ENCODE measurements at regions not wholly inside any gene's neighbourhood (a gene's known extent, or its start where the extent isn't known, plus 50 kb on each side); places are given as distances from the start of the nearest gene placed in this dataset.

DNA sequence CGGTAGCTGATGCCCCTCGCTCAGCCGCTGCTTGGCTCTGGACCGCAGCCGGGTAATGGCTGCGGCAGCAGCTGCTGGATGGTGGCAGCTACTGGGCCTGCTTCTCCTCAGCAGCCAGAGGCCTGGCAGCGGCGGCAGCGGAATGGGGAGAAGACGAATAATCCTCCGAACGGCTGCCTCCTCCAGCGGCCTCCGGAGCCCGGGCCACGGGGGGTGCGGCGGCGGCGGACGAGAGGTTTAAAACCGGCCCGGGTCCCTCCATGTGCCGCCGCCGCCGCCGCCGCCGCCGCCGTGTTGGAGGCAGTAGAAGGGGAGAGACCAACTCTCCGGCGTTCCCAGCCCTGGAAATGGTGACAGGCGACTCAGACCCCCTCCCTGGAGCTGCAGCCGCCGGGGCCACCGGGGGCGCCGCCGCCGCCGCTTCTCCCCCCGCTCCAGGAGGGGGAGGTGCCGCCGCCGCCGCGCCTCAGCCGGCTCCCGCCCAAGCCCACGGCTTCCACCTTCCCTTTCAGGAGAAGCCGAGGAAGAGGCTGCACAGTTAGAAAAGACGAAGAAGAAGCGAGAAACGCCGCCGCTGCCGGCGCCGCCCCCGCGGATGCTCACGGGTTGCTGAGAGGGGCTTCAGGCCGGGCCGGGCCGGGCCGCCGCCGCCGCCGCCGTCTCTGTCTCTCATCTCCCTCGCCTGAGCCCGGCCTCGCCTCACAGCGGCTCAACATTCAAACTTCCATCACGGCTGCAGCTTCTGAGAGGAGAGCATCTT, 118.4 kb upstream of the PRSS3 start:
- peak overlapping the region; percentile 70 for H3K4me3 Mint-ChIP-seq (ENCODE audit: low read depth, unreplicated experiment)
- H3K27ac Mint-ChIP-seq (ENCODE audit: unreplicated experiment): no peak overlapping the region
- H3K27me3 Mint-ChIP-seq (ENCODE audit: unreplicated experiment): peaks cover 65% of the 10 kb centered on the region
- no peaks in the 10 kb centered on the region for H3K36me3 Mint-ChIP-seq (ENCODE audit: insufficient read depth, unreplicated experiment)
- TF ChIP-seq, protein P1, sequence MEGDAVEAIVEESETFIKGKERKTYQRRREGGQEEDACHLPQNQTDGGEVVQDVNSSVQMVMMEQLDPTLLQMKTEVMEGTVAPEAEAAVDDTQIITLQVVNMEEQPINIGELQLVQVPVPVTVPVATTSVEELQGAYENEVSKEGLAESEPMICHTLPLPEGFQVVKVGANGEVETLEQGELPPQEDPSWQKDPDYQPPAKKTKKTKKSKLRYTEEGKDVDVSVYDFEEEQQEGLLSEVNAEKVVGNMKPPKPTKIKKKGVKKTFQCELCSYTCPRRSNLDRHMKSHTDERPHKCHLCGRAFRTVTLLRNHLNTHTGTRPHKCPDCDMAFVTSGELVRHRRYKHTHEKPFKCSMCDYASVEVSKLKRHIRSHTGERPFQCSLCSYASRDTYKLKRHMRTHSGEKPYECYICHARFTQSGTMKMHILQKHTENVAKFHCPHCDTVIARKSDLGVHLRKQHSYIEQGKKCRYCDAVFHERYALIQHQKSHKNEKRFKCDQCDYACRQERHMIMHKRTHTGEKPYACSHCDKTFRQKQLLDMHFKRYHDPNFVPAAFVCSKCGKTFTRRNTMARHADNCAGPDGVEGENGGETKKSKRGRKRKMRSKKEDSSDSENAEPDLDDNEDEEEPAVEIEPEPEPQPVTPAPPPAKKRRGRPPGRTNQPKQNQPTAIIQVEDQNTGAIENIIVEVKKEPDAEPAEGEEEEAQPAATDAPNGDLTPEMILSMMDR (IDR thresholded peaks at IDR 0.05; ENCODE audit: unreplicated experiment): no peak
- no TSS peak for BruUV-seq (replicated peaks)
- no peaks in the 10 kb centered on the region for H3K9me3 Mint-ChIP-seq (ENCODE audit: low read depth, unreplicated experiment)
- H3K4me1 Mint-ChIP-seq (ENCODE audit: low read depth, unreplicated experiment): peaks cover 17% of the 10 kb centered on the region
- intact Hi-C loops (cut with micrococcal nuclease; ENCODE audit: unreplicated experiment): no loop called here
- DNase-seq: no peak
- CTCF ChIA-PET: no interaction called here

DNA sequence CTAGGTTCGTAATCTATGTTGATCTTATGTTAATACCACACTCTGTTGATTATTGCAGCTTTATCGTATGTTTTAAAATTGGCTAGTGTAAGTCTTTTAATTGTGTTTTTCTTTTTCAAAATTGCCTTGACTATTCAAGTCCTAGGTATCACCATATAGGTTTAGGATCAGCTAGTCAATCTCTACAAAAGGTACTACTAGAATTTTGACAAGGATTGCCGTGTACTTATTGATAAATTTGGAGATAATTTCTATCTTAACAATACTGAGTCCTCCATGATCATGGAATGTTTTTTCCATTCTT, 117.9 kb upstream of the PRSS3 start:
- intact Hi-C loops (cut with micrococcal nuclease; ENCODE audit: unreplicated experiment): no loop called here
- Mint-ChIP-seq H3K4me1 (ENCODE audit: low read depth, unreplicated experiment) (peaks cover 17% of the 10 kb centered on the region), H3K27me3 (ENCODE audit: unreplicated experiment) (peaks cover 65% of the 10 kb centered on the region), H3K9me3 (ENCODE audit: low read depth, unreplicated experiment) (no peaks in the 10 kb centered on the region), H3K4me3 (ENCODE audit: low read depth, unreplicated experiment) (peak overlapping the region; percentile 70), H3K27ac (ENCODE audit: unreplicated experiment) (no peak overlapping the region), H3K36me3 (ENCODE audit: insufficient read depth, unreplicated experiment) (no peaks in the 10 kb centered on the region)
- TF ChIP-seq, protein P1 (IDR thresholded peaks at IDR 0.05; ENCODE audit: unreplicated experiment): no peak
- DNase-seq: no peak
- CTCF ChIA-PET: no interaction called here
- BruUV-seq (replicated peaks): no TSS peak

DNA sequence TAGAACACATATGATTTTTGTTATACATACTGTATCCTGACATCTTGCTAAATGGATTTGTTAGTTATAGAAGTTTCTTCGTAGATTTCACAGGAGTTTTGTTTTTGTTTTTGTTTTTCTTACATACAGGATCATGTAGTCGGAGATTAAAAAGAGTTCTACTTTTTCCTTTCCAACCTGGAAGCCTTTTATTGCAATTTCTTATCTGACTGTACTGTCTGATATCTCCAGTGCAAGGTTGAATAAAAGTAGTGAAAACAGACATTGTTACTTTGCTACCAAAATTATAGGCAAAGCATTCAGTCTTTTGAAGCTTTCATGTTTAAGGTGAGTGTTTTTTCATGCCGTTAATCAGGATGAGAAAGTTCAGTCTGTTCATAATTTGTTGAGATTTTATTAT, 117.4 kb upstream of the PRSS3 start:
- Mint-ChIP-seq H3K4me3 (ENCODE audit: low read depth, unreplicated experiment) (no peak overlapping the region), H3K27ac (ENCODE audit: unreplicated experiment) (no peak overlapping the region), H3K27me3 (ENCODE audit: unreplicated experiment) (peaks cover 65% of the 10 kb centered on the region), H3K36me3 (ENCODE audit: insufficient read depth, unreplicated experiment) (no peaks in the 10 kb centered on the region), H3K9me3 (ENCODE audit: low read depth, unreplicated experiment) (no peaks in the 10 kb centered on the region), H3K4me1 (ENCODE audit: low read depth, unreplicated experiment) (peaks cover 17% of the 10 kb centered on the region)
- intact Hi-C loops (cut with micrococcal nuclease; ENCODE audit: unreplicated experiment): no loop called here
- no peak for DNase-seq
- TF ChIP-seq, protein P1 (IDR thresholded peaks at IDR 0.05; ENCODE audit: unreplicated experiment): no peak
- no TSS peak for BruUV-seq (replicated peaks)
- CTCF ChIA-PET: no interaction called here

DNA sequence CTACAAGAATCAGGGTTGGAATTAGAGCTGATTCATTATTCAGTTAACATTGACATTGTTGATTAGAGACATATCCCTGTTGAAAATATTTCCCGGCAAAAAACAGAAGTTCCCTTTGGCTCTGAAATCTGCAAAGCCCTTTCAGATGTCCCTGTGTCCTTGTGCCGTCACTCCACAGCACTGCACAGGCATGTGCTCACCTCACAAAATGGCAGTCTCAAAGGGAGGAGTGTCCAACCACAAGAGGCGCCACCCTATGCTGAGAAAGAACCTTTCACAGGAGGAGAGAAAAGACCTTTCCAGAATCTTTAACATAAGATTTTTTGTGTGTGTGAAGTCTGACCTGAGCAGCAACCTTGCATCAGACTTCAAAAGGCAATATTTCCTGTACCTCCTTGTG, 112.8 kb upstream of the PRSS3 start:
- Mint-ChIP-seq H3K4me1 (ENCODE audit: low read depth, unreplicated experiment) (peaks cover 14% of the 10 kb centered on the region), H3K36me3 (ENCODE audit: insufficient read depth, unreplicated experiment) (no peaks in the 10 kb centered on the region), H3K27me3 (ENCODE audit: unreplicated experiment) (peaks cover 40% of the 10 kb centered on the region), H3K27ac (ENCODE audit: unreplicated experiment) (no peak overlapping the region), H3K9me3 (ENCODE audit: low read depth, unreplicated experiment) (no peaks in the 10 kb centered on the region), H3K4me3 (ENCODE audit: low read depth, unreplicated experiment) (no peak overlapping the region)
- no peak for DNase-seq
- TF ChIP-seq, protein P1 (IDR thresholded peaks at IDR 0.05; ENCODE audit: unreplicated experiment): no peak
- CTCF ChIA-PET: interaction anchor here (0.5 kb wide), 1 partner anchor 56 kb away, joined by 4 read pairs; no protein-coding TSS in a partner anchor
- intact Hi-C loops (cut with micrococcal nuclease; ENCODE audit: unreplicated experiment): no loop called here
- no TSS peak for BruUV-seq (replicated peaks)
